ENCODE measurements at regions not wholly inside any gene's neighbourhood (a gene's known extent, or its start where the extent isn't known, plus 50 kb on each side); places are given as distances from the start of the nearest gene placed in this dataset.

- DNase-seq, result no peak
Observed at GRCh38 chr13:44293908-44294735, 79.5 kb upstream of the SERP2 start.

- DNase-seq, result no peak
Observed at GRCh38 chr13:44294876-44295275, 78.7 kb upstream of the SERP2 start.

DNA sequence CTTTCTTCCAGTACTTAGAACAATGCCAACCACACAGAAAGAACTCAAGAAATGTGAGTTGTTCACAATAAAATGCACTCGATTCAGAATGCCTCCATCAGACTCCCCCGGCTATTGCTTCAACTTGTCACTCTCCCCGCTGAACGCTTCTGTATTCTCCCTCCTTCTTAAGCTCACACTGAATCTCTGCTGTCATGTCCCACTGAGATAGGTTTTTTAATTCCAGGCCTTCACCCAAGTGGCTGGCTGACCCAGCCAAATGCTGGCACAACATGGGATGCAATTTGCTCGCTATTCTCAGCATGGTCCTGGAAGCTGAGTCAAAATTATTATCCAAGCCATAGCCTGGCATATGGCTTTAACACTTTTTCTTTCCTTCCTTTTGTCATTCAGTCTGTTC, 76.8 kb upstream of the SERP2 start:
- DNase-seq, result no peak

DNA sequence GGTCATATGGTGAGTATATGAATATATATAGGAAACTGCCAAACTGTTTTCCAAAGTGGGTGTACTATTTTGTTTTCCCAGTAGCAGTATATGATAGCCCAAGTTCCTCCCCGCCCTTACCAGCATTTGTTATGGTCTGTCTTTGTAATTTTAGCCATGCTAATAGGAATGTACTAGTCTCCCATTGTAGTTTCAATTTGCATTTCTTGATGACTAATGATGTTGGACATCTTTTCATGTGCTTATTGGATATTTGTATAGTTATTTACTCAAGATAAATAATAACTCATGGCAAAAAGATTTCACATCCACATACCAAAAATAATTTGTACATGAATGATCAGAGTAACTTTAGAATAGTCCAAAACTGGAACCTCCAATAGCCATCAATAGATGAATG, 75.3 kb upstream of the SERP2 start:
- no peak for DNase-seq

GRCh38 chr13:44299152-44299943, 74.3 kb upstream of the SERP2 start:
- no peak for DNase-seq

DNA sequence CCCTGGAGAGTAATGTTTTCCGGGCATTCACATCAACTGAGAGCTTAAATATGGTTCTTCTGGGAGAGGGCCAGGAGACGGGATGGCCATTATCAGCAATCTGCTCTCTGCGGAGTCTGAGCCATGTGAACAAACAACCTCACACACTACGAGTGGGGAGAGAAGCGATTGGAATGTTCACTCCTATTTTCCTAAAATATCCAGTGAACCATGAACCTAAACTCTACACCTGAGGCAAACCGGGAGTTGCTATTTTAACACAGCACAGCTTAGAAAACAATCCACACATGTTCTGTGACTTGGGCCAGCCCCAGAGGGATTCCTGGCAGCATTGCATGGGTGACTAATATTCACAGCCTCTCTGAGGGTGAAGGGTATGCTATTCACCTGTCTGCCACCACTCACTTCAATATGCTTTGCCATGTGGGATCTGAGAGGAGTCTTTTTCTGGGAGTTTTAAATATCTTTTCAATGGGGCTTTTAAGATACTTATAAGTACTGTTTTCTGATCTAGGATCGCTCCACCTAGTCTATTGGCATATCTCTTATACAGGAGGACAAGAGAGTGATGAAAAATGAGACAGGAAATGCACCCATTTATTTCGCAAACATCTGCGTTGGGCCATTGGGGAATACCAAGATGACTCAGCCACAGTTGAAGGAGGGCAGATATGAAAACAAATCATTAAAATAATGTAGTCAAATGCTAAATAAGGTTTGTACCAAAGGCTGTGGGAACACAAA, 72.6 kb upstream of the SERP2 start:
- DNase-seq, result no peak

GRCh38 chr13:44301639-44302015, 72.0 kb upstream of the SERP2 start:
- no peak for DNase-seq

DNA sequence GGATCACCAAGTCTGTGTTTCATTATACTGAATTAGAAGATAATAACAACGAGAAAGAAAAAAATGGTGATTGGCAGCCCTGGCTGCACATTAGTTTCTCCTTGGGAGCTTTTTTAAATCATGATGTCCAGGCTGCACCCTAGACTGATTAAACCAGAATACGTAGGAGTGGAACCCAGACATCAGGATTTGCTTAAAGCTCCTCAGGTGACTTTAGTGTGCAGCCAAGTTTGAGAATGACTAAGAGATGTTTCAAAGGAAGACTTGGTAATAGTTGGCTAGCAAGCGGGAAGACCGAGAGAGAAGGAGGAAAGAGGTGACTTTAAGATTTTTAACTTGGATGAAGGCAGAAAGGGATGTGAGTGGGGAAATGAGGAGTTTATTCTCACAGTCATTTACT, 71.4 kb upstream of the SERP2 start:
- DNase-seq, result no peak

DNA sequence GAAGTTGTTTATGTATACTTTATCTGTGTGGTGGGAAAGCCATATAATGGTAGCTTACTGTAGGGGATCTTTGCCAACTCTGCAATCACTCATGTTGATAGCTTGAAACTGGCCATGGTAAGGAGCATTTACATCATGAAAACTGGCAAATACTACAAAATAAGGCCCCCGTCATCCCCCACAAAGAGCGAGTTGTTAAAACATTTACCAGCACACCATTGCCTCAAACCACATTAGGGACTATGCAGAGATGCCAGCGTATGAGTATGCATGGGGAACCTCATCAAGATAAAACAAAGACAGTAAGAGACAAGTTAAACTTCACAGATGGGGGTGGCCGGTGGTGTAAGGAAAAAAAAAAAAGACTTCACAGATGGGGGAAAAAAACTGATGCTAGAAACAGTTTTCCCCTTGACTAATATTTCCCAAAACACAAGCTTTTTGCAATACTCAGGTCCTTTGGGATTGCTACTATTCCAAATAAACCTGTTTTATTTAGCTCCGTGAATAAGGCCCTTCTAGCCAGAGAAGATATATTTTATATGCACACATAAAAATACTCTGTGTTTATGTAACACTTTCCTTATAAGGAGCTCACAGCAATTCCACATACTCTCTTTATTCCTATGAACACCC, 70.6 kb upstream of the SERP2 start:
- no peak for DNase-seq

DNA sequence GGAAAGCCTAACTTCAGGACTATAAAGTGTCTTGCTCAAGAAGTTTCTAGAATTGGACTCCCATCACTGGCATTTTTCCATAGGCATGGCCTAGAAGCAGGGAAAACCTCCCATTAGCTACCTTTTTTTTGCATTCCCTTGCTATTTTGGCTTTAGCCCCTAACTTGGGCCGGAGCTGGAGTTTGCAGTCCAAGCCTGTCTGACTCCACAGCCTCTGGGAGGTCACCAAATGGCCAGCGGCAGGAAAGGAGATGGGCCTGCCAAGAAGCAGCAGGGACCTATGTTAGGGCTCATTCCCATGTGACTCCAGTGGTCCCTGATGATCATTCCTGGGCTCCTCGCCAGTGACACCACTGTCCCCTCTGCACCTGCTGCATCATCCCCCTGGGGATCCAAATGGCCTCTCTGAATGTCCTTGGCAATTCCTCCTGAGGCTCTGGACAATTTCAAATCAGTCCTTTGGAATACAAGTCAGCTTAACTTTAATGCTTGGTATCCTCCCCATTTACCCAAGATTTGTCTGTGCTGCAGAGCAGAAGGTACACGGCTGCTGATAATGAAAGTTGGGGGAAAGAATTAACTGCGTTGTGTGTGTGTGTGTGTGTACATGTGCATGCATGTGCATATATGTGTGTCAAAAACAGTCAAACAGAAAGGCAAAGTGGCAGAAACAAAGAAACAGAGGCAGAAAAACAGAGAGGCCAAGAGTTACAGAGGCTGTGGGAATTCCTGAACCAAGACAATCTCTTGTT, 69.8 kb upstream of the SERP2 start:
- no peak for DNase-seq

DNA sequence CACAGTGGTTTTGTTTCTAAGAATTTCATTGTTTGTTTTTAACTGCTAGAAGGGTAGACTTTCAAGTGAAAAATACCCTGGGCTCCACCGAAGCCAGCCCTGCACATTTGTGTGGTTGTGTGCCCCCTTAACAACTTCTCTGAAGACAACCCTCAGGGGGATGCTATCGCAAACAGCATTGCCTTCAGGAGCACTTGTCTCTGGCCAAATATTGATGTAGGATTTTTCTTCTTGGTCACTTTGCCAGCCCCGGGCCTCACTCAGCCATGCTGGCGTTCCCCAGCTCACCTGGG, 69.2 kb upstream of the SERP2 start:
- DNase-seq, result no peak

DNA sequence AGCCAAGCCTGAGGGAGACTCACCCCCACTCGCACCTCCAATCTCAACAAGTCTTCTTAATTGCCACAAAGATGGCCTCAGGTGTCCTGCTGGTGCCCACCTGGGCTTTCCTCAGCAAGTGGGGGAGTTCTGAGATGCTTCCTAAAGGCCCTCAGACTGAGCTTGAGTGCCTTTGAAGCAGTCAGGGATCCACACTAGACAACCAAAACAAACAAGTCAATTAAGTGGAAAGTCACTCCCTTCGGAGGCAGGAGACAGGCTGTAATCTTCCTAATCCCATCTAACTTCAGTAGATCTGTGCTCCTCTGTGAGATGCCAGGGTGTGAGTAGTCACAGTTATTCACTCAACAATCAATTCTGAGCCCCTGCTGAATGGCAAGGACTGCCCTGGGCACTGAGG, 68.3 kb upstream of the SERP2 start:
- peak; percentile 84 for DNase-seq

DNA sequence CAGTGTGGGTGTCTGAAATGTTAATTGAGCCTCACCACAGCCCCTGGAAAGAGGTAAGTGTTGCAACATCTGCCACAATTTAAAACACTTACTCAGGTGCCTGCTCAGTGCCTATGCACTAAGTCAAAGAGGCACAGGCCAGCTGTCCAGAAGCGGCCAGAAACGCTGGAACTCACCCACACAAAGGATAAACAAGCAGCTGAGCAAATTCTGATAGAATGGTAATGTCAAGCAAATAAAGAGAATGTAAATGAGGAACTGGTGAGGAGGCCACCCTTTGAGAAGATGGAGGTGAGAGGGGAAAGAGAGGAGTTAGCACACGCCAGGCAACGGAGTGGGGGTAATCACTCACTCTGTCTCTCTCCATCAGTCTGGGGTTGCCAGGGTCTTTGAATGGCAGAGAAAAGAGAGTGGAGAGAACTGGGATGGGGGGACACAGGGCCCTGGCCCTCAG, 67.7 kb upstream of the SERP2 start:
- peak; percentile 43 for DNase-seq

DNA sequence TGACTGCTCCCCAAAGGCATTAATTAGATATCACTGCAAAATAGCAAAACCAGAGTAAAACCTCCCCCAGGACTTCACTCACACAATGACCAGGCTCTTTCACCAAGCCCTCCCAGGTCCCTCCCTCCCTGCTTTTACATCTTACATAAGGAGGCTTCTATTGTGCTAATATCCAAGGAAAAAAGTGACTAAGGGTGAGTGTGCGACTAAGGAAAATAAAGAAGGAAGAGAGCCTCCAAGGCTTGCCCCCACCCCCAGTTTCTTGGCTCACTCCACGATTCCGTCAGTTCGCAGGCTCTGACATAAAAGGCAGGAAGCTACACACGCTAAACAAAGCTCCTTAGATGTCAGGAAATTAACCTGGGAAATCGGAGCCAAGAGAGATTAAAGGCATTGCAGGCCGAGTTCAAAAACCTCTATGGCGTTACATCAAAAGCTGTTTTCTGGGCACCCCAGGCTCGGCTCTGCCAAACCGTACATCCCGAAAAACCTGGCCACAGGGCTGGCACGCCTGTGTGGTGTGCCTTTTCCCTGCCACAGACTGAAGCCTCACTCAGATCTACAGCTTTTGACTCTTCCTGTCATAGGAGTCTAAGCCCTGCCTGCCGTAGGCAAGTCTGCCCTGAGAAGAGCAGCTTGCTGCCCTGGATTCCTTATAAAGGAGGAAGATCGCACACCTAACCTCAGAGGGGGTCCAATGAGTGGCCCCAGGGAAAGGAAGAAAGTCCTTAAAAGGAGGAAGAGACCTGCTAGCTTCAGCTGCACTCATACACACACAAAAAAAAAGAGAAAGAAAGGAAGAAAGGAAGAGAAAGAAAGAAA, 67.0 kb upstream of the SERP2 start:
- DNase-seq, result peak; percentile 76

DNA sequence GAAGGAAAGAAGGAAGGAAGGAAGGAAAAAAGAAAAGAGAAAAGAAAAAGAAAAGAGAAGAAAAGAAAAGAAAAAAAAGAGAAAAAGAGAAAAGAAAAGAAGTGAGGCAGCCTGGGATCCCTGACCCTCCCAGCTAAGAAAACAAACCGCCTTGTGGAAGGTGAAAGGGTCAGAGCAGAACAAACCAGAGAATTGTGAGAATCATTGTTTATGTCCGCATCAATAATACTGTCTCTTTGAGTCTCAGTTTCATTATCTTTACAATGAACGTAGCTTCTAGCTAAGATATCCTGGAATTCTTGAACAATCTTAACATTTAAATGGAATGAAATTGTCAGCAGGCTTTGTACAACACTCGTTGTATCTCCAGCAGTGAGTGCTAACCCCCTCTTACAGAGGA, 66.4 kb upstream of the SERP2 start:
- DNase-seq, result no peak

DNA sequence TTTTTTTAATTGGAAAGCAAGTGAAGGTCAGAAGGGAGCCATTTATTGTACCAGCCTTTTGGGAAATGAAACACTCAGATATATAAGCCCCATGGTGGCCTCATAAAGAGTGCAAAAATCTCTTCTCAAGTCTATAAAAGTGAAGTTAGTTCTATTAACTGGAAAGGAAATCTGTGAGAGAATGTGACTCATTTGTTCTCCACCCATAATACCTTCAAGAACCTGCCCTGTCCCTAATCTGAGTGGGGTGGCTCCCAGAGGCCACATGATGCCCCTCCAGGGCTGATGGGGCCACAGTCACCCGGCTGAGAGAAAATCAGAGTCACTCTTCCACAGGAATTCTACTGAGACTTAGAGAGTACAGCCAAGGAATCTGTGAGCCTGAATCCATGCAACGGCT, 65.8 kb upstream of the SERP2 start:
- DNase-seq, result no peak

GRCh38 chr13:44308352-44308751, 65.3 kb upstream of the SERP2 start:
- DNase-seq, result no peak

DNA sequence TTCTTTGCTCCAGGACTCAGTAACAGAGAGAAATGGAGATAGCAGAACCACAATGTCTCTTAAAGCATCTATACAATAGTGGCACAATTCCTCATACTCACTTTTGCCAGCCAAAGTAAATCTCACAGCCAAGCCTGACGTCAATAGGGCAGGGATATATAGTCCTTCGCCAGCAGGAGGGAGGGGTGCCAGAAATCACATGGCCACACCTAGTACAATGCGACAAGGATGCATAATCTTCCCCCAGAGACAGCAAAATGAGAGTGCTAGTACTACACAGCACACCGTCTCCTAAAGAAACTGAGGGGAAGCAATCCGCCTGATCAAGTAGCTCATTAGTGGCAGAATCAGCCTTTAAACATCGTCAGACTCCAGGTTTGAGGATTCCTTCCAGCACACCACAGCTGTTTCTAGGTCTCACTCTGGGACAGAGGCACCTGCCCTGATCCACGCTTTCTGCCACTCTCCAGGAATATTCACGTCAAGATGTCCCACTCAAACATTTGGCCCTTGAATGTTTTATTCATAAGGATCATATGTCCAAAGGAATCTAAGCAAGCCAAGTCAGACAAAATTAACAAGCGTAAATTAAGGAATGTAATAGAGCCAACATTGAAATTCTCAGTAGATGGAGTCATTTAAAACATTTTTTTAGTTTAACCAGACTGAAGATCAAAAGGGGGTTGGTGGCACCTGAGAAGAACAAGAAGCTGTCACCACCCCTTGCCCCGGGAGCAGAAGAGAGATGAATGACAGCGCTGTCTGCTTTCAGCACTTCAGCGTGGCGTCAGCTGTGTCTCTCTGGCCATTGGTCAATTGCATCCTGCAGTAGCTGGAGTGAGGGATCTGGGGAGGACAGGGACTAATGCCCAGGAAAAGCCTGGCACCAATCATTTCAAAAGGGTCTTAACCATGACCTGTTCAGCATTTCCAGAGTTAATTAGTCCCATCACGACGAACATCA, 63.5 kb upstream of the SERP2 start:
- DNase-seq, result no peak

DNA sequence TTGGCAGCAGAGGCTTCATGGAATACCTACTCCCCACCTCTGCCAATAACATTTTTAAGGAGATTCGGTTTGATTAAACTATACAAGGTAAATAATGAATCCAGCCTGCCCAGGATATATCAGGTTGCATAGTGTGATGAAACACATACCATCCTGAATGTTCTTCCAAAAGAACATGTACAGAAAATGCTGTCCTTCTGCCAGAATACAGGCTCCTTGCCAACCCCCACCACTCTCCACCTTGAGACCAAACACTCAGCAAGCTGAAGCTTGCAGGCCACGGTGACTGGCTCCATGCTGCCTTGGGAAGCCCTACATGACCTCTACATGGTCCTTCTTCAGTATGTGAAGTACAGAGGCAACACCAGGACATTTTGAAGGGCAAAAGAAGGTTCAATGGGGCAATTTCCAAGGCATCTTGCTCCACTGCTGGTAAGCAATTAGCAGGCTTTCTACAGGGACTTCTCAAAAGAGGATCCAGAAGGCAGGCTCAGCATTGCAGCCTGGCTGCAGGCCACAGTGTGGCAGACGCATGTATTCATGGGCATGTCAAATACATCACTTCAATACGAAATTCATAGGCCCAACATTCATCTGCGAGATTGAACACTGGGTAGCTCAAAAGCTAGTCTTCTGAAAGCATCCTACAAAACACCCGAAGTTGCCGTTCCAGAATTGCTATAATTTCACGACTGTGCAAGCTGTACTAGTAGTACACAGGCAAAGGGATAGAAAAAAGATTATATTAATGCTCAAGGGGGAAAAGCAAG, 62.4 kb upstream of the SERP2 start:
- DNase-seq, result no peak

DNA sequence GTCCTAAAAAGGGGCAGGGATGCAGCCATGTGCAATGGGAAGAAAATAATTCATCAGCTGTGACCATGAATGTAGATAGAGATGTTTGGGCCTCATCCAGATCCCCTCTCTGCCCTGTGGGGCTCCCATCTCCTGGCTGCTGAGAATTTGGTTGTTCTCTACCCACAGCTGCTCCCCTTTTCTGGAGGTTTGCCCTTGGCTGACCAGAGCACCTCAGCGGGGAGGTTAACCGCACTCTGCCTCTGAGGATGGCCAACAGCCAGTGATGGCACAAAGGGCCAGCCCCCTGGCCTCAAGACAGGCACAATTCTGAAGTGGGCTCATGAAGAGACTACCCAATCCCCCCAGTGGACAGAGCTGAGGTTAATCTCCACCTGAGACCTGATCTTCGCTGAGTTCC, 61.5 kb upstream of the SERP2 start:
- DNase-seq, result no peak
